CD4-positive, alpha-beta T cell treated with Interferon gamma for 1 hour (primary cell): ENCODE measurements at regions not wholly inside any gene's neighbourhood (a gene's known extent, or its start where the extent isn't known, plus 50 kb on each side); places are given as distances from the start of the nearest gene placed in this dataset.

Experiments used
- DNase-seq: peaks from one replicate; pipeline ENCODE4 v3.0.0-alpha.2; 2020

DNA sequence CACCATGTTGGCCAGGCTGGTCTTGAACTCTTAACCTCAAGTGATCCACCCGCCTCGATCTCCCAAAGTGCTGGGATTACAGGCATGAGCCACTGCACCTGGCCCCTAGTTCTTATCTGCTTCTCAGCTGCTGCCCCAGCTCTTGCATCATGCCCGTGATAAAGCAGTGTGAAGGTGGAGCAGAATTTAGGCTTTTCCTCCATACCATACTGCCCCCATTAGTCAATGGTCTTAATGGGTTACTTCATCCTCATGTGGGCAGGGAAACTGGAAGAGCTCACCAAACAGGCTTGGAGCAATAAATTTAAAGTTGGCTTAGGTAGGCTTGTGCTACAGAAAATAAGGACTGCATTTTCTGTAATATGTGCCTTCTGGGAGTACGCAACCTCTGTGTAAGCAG lies 636.9 kb upstream of the BOD1L1 start:
- no peak for DNase-seq

DNA sequence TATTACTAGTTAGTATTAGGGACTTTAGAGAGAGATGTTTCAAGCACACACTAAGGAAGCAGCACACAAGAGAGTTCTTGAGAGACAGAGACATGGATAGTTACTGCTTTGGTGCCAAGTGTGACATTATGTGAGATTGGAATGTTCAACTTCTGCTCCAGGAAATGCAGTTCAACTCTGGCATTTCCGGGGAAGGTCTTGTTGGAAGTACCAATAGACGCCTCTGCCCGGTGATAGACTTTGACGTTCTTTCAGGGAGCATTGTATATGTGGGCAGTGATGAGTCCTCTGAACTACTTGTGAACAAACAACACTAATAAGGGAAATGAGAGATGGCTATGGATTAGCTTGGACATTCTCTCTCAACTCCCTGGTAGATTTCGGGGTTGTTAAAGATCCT lies 638.1 kb upstream of the BOD1L1 start:
- no peak for DNase-seq

DNA sequence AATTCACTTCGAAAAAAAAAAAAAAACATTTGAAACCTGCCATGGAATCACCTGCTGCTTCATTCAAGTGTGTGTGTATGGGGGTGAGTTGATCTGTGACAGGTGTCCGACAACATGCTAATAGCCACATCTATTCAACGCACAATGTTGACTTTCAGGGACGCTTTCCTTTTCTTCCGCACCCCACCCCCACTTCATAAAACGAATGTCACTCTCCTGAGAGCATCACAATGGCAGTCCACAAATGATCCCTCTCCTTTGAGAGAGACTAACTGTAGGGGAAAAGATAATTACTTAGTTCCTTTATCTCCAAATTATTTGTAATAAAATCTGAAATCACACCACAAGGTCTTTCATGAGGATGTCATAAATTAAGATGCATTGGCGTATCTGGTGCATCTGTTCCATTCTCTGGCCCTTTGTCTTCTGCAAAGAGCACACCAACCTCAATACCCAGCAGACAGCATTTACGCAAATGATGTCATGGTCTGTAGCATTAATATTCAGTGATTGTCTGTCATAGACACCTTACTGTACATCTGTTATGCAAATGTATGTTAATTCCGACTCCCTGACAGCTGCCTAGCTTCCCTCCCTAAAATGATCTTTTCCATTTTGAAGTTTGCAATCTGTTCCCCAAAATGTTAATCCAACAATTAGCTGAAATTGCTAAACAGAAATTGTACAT lies 640.0 kb upstream of the BOD1L1 start:
- DNase-seq = no peak

DNA sequence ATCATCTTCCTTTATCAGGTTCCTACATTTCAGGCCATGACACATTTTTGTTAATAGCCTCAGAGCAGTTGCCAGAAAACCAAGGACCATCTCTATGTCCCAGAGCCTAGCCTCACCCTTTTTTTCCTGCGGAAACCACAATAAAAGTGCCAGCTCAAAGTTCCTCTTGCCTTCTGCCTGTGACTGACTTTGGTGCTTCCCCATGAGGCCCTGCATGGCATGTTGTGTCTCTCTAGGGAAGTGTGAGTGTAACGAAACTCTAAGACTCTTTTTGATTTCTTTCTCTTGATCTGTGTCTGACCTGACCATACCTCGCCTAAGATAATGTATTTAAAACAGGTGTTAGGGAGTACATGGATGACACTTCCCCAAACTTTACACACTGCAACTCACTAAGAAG lies 642.3 kb upstream of the BOD1L1 start:
- peak; percentile 33 for DNase-seq

DNA sequence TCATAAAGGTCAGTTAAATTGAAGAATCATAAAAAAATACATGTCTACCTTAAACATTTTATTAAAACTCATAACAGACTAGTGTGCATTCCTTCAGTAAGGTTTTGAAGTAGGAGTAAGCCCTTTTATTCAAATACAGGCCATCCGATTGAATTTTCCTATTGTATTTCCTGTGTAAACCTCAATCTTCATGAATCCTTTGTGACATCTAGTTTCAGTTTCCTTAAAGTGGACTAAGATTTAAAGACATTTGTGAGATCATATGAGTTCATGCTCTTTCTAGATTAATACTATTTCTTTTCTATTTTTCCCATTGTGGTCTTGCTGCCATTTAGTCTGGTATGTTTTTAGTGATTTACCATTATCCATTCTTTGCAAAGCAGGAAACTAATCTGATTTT lies 644.7 kb upstream of the BOD1L1 start:
- DNase-seq = no peak

DNA sequence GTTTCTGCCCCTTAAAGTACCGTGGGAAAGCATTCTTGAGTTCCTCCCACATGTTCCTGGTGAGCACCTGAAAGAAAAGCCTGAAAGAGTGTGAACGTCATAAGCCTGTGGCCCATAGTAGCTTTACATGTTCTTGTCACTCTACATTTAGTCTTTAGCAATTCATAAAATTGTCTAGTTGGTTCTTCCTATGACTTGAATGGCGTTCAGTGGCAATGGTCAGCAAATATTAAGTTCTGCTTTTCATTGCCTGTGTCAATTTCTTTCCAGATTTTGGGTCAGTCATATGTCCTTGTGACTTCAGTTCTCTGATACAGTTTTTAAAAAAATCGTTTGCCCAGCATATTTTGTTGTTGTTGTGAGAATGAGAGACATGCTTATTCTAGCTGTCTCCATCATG lies 650.0 kb upstream of the BOD1L1 start:
- DNase-seq = no peak

DNA sequence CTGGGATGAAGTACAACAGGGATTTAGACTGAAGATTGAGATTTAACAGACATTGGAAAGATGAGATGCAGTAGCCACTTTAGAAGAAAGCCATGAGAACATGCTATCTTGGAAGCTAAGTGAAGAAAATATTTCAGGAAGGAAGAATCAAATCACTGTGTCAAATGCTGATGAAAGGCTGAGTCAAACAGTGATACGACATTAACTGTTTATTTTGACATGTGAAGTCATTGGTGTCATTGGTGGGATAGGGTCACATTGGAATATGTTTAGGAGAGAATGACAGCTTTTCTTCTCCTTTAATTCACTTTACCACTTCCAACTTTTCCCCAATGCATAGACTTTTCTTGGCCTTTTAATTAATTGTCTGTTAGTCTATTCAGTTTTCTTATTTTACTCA lies 653.0 kb upstream of the BOD1L1 start:
- DNase-seq = no peak

DNA sequence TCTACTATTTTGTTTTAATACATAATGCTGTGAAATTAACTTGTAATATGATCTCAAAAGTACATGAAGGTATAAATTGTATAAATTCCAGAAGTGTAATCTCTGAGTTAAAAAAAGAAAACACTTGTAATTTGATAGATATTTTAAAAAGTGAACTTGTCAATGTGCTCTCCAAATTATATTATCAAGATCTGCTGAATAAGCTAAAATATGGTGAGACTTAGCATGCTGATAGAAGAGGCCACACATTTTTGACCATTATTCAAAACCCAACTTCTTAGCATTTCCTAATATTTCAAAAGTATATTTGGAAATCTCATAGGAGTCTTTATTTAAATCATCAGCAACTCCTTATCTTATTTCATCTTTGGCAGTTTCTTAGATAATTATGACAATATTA lies 657.1 kb upstream of the BOD1L1 start:
- DNase-seq = no peak

DNA sequence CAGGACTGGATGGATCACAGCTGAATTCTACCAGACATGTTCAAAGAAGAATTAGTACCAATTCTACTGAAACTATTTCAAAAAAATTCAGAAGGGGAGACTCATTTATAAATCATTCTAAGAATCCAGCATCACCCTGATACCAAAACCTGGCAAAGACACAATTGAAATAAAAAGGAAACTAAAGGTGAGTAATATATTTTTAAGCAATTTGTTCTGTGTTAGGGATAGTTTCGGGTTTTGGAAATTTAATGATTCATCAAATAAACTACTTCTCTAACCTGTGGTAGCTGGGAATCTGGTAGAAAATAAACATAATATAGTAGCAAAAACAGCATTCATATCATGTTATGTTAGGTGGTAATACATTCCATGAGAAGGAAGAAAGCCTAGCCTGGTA lies 662.2 kb upstream of the BOD1L1 start:
- no peak for DNase-seq

DNA sequence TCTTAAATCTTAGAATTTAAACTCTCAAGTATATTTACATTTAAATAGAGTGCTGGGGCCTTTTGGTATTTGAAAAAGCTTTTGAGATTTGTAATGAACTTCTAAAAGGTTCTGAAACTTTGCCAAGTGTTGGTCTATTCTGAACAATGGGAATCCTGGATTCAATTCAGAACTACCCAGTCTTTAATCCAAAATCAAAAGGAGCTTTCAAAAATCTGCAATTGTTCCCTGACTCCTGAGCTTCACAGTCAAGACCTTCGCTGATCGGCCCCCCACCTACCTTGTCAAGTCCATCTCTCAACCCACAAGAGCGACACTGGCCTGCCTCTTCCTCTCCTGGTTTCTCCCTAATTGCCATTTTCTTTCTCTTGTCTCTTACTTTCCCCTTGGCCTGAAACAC lies 666.1 kb upstream of the BOD1L1 start:
- DNase-seq = no peak

DNA sequence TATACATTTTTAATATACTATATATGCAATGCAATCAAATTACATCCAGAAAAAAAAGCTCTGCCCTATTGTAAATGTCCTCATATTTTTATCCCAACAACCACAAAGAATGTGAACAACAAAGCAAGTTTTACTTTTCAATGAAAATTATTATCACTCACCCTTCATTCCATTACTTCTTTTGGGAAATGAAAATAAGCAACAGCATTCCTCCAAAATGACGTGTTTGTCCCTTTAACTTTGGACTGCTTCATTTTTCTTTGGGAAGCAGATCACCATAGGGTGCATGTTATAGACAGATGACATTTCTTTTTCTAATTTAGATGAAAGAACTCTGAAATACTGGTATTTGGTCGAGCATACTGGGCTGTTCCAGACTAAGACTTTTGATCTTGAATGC lies 667.1 kb upstream of the BOD1L1 start:
- DNase-seq = no peak

DNA sequence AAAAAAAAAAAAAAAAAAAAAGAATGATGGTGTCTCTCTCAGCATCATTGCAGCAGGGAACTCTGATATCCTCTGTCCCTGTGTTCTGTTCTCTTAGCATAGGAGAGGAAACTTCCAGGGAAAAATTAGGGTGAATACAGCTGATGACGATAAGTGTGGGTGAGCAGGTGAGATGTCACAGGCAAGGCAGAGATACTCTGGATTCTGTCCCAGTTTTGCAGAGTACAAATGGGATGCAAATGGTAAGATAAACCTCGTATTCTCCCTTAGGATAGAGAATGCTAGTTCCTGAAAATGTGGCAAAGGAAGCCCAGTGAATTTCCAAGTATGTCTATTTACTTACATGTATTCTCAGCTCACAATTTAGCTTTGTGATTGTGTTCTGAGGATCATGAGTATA lies 671.6 kb upstream of the BOD1L1 start:
- DNase-seq = no peak

DNA sequence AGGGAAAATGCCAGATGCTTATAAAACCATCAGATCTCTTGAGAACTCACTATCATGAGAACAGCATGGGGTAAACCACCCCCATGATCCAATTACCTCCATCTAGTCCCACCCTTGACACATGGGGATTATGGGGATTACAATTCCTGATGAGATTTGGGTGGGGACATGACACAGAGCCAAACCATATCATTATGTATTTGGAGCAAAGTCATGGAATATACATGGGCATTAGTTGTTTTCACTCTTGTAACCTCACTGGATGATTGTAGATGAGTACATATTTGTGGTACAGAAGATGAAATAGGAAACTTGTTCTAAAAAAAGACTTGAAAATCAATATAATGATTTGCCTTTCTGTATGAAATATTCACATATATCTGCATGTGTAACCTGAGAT lies 674.5 kb upstream of the BOD1L1 start:
- DNase-seq = no peak

DNA sequence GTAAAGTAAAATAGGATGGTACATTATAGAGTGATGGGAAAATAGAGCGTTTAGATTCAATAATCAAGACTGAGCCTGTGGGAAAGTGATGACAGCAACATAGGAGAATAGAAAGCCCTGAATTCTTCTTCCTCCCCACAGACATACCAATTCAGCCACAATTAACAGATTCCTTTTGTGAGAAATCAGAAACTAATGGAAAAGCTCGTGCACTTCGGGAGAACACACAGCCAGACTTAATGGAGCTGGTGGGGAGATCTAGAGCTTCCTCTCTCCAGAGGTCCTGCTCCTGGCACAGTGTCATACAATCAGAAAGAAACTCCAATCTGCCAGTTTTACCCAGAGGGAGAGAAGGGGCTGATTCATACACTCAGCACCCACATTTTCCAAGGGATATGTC lies 676.3 kb upstream of the BOD1L1 start:
- no peak for DNase-seq

DNA sequence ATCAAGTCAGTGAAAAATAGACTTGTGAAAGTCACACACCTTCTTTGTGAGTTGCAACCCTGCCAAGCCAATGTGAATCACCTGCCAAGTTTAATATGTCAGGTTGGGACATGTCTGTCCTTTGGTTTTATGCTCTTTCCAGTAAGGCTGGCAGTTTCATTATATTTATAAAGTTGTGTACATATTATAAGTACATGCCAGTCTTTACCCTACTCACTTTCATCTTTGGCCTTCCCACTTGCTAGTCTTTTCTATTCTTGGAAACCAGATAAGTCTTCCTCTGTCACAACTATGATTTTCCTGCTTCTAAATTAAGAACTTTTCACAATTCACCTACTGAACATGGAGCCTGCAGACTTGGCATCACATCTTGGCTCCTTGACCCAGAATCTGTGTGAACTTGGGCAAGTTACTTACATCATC lies 680.7 kb upstream of the BOD1L1 start:
- no peak for DNase-seq

DNA sequence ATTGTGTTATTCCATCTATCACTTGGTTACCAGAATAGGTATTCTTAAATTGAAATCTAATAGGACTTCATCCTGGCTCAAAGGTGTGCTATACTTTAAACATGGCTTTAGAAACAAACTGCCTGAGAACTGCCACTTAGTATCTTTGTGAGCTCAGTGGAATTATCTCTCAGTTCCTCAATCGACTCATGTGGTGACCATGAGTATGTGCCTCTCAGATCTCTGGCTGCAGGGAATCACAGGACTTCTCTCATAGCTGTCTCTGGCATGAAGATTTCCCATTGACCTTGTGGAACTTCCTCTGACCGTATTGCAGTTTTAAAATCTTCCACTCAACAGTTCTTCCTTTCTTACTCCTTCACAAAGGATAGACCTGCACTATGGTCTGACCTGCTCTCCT lies 681.9 kb upstream of the BOD1L1 start:
- DNase-seq = no peak

DNA sequence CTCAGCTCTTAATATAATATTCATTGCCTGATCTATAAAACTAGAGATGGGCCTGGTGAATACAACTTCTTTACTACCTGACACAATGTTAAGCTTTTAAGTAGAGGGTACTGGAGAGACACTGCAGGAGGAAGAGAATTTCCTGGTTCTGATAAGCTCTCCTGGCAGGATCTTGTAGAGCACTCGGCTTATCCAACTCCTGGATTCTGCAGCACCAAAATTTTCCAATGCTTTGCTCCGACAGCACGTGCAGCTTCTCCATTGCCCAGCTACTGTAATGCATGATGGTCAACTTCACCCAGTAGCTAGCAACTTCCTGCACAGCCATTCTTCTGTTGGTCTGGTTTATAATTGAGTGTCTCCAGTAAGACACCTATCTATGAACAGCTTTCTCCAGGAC lies 686.2 kb upstream of the BOD1L1 start:
- no peak for DNase-seq

DNA sequence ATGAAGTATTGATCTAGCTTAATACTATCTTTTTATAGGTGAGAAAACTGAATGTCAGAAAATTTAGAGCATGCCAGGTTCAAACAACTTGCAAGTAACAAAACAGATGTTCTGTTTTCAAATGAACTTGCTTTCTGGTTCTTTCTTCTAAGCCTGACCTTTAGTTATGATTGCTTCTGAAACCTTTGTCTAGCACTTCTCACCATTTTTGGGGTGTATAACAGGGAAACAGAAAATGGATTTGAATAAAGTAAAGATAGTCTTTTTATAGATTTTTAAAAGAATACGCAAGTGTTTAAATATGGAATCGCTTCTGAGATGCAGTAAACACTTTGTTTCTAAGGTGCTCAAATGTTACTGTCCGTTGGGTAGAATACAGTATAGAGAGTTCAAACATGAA lies 687.2 kb upstream of the CPEB2 start:
- DNase-seq = no peak

DNA sequence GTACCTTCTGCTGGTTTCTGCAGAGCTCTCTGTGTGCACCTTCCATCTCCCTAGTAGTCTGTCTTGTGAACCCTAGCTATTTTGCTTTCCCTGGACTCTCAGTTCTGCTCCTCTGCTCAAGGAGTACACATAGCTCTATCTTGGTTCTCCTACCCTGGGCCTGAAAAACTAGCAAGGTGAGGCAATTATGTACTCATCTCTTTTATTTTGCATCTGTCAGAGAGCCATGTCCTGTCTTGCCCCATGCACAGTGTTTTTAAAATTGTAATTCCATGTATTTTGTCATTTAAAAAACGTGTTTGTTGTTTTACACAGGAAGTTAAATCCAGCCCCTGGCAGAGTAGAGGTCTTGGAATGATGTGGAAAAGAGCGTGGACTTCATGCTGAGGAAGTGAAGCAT lies 684.9 kb upstream of the CPEB2 start:
- DNase-seq = no peak

DNA sequence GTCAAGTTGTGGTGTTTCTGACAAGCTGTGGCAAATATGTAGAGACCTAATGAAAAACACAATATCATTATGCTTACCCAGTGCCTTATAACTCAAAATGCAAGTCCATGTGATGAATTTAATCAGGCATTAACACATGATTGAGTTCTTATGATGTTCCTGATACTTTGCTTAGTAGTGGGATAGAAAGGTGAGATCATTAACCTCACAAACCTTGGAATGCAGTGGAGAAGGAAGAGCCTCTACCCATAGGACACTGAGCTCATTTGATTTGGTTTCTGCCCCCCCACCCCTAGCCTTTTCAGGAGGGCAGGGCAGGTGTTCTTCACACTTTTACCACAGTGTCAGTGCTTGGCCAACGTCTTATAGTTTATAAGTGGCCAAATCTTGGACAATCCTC lies 683.6 kb upstream of the CPEB2 start:
- no peak for DNase-seq

DNA sequence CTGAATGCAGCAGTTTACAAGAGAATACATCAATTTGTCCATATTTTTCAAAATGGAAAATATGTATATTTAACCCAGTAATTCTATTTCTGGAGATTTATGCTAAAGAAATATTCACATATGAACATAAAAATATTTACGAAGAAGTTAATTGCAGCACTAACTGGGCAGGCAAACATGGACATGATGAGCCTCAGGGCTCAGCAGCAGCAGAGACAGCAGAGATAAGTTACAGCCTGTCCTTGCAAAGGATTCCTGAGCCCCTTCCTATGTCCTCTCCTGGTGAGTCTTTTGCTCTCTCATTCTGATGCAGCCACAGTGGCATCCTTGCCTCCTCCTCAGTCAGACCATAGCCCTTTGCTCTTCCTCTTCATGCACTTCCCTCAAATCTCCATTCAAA lies 680.6 kb upstream of the CPEB2 start:
- DNase-seq = no peak

DNA sequence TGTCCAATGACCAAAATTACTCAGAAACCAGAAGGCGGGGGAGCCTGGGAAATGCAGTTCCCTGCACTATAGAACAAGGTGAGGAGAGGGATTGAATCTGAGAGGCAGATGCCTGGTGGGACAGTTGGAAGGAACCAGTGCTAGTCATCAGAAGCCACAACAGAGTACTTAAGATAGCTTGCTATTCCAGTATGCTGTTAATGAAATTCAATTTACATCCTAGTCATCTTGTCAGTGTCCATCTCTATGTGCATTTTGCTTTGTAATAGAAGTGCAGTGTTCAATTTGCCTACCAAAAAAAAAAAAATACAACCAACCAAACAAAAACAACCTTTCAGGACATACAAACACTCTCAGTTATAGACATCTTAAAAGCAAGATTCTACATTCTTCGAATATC lies 679.1 kb upstream of the CPEB2 start:
- no peak for DNase-seq

DNA sequence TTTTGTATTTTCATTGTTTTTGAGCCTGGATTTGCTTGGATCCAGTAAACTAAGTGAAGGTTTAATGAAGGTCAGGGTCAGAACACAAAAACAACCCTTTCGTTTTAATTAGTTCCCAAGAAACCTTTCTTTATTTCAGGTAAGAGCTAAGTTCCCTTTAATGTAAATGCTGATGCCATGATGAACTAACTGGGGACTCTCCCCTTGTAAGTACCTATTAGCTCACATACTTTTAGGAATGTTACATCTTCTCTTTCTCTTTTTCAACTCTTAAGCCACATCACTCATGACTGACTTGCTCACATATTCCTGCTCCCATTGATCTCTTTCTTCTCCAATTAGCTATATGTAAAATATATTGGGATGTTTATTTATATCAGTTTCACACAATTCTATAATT lies 673.1 kb upstream of the CPEB2 start:
- no peak for DNase-seq

DNA sequence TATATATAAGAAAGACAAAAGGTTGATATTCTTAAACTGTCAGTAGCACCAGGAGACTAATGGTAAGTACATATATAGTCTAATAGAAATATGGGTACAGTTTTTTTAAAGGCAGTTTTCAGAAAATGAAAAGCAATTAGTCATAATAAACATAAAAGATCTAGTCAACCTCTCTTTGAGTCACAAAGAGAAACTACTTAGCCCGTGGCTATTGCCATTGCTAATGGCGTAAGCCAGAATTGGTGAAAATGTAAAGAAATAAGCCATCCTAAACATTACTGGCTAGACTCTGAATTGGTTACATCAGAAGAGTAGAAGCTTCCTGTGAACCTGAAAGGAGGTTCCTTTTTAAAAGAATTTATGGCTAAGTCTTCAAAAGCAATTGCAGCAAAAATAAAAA lies 668.7 kb upstream of the CPEB2 start:
- DNase-seq = no peak

DNA sequence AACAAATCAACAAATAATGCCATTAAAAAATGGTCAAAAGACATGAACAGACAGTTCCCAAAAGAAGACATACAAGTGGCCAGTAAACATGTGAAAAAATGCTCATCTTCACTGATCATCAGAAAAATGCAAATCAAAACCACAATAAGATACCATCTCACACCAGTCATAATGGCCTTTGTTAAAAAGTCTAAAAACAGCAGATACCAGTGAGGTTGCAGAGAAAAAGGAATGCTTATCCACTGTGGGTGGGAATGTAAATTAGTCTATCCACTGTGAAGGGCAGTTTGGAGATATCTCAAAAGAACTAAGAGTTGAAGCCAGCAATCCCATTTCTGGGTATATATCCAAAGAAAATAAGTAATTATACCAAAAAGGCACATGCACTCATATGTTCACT lies 668.1 kb upstream of the CPEB2 start:
- DNase-seq = no peak

DNA sequence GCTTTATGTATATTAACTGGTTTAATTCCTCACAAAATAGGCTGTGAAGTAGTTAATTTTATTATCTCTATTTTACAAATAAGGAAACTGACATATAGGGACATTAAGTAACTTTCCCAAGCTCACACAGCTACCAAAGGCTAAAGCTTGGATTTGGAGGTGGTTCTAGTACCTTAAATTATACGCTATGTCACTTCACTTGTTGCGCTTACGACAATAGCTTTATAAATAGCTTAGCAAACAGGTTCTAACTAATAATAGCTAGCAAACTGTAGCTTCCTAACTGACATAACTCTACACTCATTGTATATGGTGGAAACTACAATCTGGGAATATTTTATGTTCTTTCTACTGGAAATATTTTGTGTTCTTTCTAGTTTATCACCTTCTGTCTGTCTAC lies 666.4 kb upstream of the CPEB2 start:
- DNase-seq = no peak
